Uterus (tissue), 3 donors: ENCODE measurements at regions not wholly inside any gene's neighbourhood (a gene's known extent, or its start where the extent isn't known, plus 50 kb on each side); places are given as distances from the start of the nearest gene placed in this dataset.
"Not testable (repeated sequence)": the region's sequence is repeated elsewhere in the genome, so short reads cannot be mapped to it uniquely, and the experiment has no call there.

Source experiments
- DNase-seq, 2 donors: peaks; one replicate each; pipeline ENCODE4 v3.0.0-alpha.2; 2019 to 2020
- H3K27ac ChIP-seq, 2 donors: fragments of 200-600 bp; sonication (generic); 1 replicate in 1 of 2; 2 replicates in 1 of 2; pipeline ENCODE4 v1.5.1; 2016 to 2018
- H3K27me3 ChIP-seq, 2 donors: fragments of 200-600 bp; sonication (generic); one replicate each; pipeline ENCODE4 v1.5.1; 2018 to 2019; ENCODE audit warnings: control low read depth in 1 of 2
- H3K36me3 ChIP-seq, 2 donors: fragments of 200-600 bp; sonication (generic); one replicate each; pipeline ENCODE4 v1.5.1; 2019; ENCODE audit warnings: control low read depth in 1 of 2
- H3K4me1 ChIP-seq, 2 donors: fragments of 200-600 bp; sonication (generic); one replicate each; pipeline ENCODE4 v1.5.1; 2018 to 2019; ENCODE audit warnings: control low read depth in 1 of 2
- H3K4me3 ChIP-seq, 2 donors: fragments of 200-600 bp; sonication (generic); 1 replicate in 1 of 2; 2 replicates in 1 of 2; pipeline ENCODE4 v1.5.1; 2018 to 2019; ENCODE audit warnings: mild to moderate bottlenecking in 1 of 2
- H3K9me3 ChIP-seq, 2 donors: fragments of 200-600 bp; sonication (generic); one replicate each; pipeline ENCODE4 v1.5.1; 2019; ENCODE audit warnings: control low read depth in 1 of 2
- POLR2A ChIP-seq, 2 donors: fragments of 450-650 bp; IDR thresholded peaks; one replicate each; pipeline ENCODE4 v1.6.1; 2016; ENCODE audit warnings: antibody characterized with exemption in 2 of 2, mild to moderate bottlenecking in 1 of 2, moderate library complexity in 1 of 2
- intact Hi-C: fragments of 100-400 bp; cut with DNase I; formaldehyde crosslinking; loops from one replicate; pipeline ENCODE4 v1.15.1; 2023; ENCODE audit warnings: low total_unique reads
- TF ChIP-seq, protein P1 (sequence below), 4 experiments: fragments of 200-600 bp in 2 of 4; fragments of 450-650 bp in 2 of 4; sonication (generic) in 2 of 4; IDR thresholded peaks; one replicate each; pipeline ENCODE4 v1.5.1; 2016 to 2019; ENCODE audit warnings: antibody characterized with exemption in 4 of 4, mild to moderate bottlenecking in 2 of 4, moderate library complexity in 1 of 4
- donor health status: DM: yes; HTN: yes; CAD: no.

DNA sequence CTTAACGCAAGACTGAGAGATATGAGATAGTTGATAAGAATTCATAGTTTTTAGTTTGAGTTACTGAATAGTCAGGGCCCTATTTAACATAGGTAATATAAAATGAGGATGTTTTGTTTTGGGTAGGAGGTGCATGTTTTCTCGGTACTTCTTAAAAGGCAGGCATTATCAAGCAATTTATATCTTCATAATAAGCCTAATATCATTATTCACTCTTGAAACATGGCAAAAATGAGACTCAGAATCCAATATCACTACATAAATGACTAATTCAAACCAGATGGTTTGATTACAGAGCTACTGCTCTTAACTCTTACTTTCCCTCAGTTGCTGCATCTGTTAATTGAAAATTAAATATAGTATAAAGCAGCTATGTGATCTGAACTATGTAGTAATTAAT lies 2038.7 kb downstream of the EFNA5 start:
- H3K4me3 ChIP-seq, result no peak overlapping the region
- no peaks in the 10 kb centered on the region for H3K36me3 ChIP-seq
- intact Hi-C loops, result no loop called here
- H3K4me1 ChIP-seq, result no peaks in the 10 kb centered on the region
- TF ChIP-seq, protein P1, sequence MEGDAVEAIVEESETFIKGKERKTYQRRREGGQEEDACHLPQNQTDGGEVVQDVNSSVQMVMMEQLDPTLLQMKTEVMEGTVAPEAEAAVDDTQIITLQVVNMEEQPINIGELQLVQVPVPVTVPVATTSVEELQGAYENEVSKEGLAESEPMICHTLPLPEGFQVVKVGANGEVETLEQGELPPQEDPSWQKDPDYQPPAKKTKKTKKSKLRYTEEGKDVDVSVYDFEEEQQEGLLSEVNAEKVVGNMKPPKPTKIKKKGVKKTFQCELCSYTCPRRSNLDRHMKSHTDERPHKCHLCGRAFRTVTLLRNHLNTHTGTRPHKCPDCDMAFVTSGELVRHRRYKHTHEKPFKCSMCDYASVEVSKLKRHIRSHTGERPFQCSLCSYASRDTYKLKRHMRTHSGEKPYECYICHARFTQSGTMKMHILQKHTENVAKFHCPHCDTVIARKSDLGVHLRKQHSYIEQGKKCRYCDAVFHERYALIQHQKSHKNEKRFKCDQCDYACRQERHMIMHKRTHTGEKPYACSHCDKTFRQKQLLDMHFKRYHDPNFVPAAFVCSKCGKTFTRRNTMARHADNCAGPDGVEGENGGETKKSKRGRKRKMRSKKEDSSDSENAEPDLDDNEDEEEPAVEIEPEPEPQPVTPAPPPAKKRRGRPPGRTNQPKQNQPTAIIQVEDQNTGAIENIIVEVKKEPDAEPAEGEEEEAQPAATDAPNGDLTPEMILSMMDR (IDR thresholded peaks at IDR 0.05), result no peak
- no peak for TF ChIP-seq POLR2A (IDR thresholded peaks at IDR 0.05)
- H3K27me3 ChIP-seq, result no peaks in the 10 kb centered on the region
- H3K27ac ChIP-seq, result no peak overlapping the region
- no peaks in the 10 kb centered on the region for H3K9me3 ChIP-seq
- no peak for DNase-seq

DNA sequence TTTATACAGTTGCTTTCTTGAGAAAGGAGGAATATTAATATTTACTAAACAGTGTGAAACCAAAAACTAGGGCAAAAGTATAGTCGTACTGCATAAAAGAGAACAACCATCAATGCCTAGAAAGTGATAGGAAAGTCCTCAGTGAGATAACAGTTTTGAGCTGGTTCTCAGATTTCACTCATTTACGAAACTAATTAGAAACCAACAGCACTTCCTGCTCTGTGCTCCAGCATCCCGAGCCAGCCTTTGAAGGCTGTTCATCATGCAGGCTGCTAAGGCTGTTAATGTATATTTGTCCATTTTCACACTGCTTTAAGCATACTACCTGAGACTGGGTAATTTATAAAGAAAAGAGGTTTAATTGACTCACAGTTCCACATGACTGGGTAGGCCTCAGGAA lies 2039.9 kb downstream of the EFNA5 start:
- H3K27ac ChIP-seq, result no peak overlapping the region
- H3K36me3 ChIP-seq, result no peaks in the 10 kb centered on the region
- DNase-seq, result no peak
- TF ChIP-seq, protein P1 (IDR thresholded peaks at IDR 0.05), result no peak
- TF ChIP-seq POLR2A (IDR thresholded peaks at IDR 0.05), result no peak
- H3K9me3 ChIP-seq, result no peaks in the 10 kb centered on the region
- H3K4me1 ChIP-seq, result no peaks in the 10 kb centered on the region
- no peaks in the 10 kb centered on the region for H3K27me3 ChIP-seq
- no peak overlapping the region for H3K4me3 ChIP-seq
- intact Hi-C loops, result no loop called here

DNA sequence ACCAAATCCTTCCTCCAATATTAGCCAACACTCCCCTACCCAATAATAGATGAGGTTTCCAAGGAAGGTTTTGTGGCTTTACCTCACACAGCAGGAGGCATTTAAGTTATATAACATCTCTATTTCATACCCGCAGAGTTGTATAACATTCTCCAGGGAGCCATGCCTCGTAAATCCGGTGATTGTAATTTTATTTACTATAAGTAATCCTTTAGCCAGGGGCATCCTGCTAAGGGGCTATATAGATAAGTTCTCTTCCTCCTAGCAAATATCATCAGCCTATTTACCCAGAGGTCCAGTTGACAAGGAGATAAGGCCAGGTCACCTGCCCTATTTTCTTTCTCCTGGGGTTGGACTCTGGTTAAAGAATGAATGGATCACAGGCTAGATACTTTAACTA lies 2051.0 kb downstream of the EFNA5 start:
- no peaks in the 10 kb centered on the region for H3K4me1 ChIP-seq
- H3K27ac ChIP-seq, result no peak overlapping the region
- TF ChIP-seq, protein P1 (IDR thresholded peaks at IDR 0.05), result no peak
- TF ChIP-seq POLR2A (IDR thresholded peaks at IDR 0.05), result no peak
- no peak for DNase-seq
- H3K9me3 ChIP-seq, result no peaks in the 10 kb centered on the region
- intact Hi-C loops, result no loop called here
- H3K27me3 ChIP-seq, result no peaks in the 10 kb centered on the region
- H3K36me3 ChIP-seq, result no peaks in the 10 kb centered on the region
- H3K4me3 ChIP-seq, result no peak overlapping the region

DNA sequence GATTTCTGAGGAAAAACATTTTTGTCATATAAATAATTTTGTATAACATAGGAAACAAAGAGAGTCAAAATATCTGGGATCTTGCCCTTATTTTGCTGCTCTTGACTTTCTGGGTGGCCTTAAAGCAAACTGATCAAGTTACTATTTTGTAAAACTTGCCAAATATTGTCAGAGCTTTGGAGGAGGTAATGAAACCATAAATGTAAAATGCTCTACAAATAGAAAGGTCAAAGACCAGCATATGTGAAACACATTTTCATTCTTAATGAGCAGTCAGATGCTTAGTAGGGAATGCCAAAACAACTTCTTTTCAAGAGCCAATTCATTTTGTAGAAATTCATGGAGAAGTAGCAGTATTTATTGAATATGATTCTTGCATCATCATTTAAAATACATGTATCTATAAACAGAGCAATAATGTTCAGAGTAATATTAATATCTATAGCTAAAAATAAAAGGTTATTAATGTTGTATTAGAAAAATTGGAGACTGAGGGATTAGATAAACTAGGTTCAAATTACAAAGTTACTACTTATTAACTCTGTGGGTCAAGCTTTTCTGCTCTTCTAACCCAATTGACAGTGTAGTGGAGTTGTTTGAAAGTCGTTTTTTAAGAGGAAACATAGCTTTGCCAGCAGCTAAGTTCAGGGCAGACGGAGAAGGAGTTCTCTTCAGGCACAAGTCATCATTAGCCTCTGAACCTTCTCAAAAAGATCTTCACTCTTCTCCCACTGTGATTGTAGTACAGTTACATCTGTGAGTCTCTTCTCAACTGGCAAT lies 2053.1 kb downstream of the EFNA5 start:
- H3K9me3 ChIP-seq, result no peaks in the 10 kb centered on the region
- no peaks in the 10 kb centered on the region for H3K4me1 ChIP-seq
- no peak overlapping the region for H3K4me3 ChIP-seq
- H3K27ac ChIP-seq, result no peak overlapping the region
- intact Hi-C loops, result no loop called here
- TF ChIP-seq, protein P1 (IDR thresholded peaks at IDR 0.05), result no peak
- no peak for TF ChIP-seq POLR2A (IDR thresholded peaks at IDR 0.05)
- H3K36me3 ChIP-seq, result no peaks in the 10 kb centered on the region
- no peak for DNase-seq
- H3K27me3 ChIP-seq, result no peaks in the 10 kb centered on the region

DNA sequence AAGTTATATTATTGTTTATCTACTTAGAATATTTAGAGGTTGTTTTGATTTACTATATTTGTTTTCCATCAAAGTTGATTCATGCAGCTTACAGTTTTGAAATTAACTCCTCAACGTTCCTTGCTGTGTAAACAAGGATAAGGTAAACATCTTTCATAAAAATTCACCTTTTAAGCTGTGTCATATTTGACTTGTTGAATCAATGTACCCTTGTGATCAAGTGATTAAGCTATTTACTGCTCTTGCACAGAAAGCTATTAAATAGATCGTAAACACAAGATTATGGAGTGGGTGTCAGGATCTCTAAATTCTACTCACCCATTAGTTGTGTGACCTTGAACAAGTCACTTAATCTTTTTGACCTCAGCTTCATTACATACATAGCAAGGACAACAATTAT lies 2054.0 kb upstream of the NUDT12 start:
- H3K4me1 ChIP-seq, result no peaks in the 10 kb centered on the region
- H3K4me3 ChIP-seq, result no peak overlapping the region
- H3K36me3 ChIP-seq, result no peaks in the 10 kb centered on the region
- no peak overlapping the region for H3K27ac ChIP-seq
- H3K9me3 ChIP-seq, result no peaks in the 10 kb centered on the region
- TF ChIP-seq, protein P1 (IDR thresholded peaks at IDR 0.05), result no peak
- TF ChIP-seq POLR2A (IDR thresholded peaks at IDR 0.05), result no peak
- no peak for DNase-seq
- intact Hi-C loops, result no loop called here
- H3K27me3 ChIP-seq, result no peaks in the 10 kb centered on the region

DNA sequence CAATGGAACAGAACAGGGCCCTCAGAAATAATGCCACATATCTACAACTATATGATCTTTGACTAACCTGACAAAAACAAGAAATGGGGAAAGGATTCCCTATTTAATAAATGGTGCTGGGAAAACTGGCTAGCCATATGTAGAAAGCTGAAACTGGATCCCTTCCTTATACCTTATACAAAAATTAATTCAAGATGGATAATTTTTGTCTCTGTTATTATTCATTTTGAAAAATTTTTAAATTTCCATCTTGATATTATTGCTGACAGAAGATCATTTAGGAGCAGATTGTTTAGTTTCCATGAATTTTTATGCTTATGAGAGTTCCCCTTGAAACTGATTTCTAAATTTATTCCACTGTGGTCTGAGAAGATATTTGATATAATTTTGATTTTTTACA lies 2039.8 kb upstream of the NUDT12 start:
- H3K9me3 ChIP-seq, H3K27me3 ChIP-seq, H3K4me1 ChIP-seq, H3K27ac ChIP-seq, H3K36me3 ChIP-seq, DNase-seq, intact Hi-C loops, H3K4me3 ChIP-seq: not testable (repeated sequence)
